Upper lobe of right lung (tissue), 1 donor: ENCODE measurements at regions not wholly inside any gene's neighbourhood (a gene's known extent, or its start where the extent isn't known, plus 50 kb on each side); places are given as distances from the start of the nearest gene placed in this dataset.

Experiments used
- ATAC-seq: fragments of 200-7000 bp; cut with Tn5 transposase; one replicate; pipeline ENCODE4 v1.9.1; 2020; ENCODE audit warnings: mild to moderate bottlenecking, moderate library complexity
- DNase-seq: peaks from one replicate; pipeline ENCODE4 v3.0.0-alpha.2; 2020
- H3K27ac ChIP-seq: fragments of 200-600 bp; one replicate; pipeline ENCODE4 v1.8.0; 2022
- H3K27me3 ChIP-seq: fragments of 200-600 bp; one replicate; pipeline ENCODE4 v1.8.0; 2022; ENCODE audit warnings: mild to moderate bottlenecking
- H3K36me3 ChIP-seq: fragments of 200-600 bp; one replicate; pipeline ENCODE4 v1.8.0; 2022
- H3K4me1 ChIP-seq: fragments of 200-600 bp; one replicate; pipeline ENCODE4 v1.8.0; 2022
- H3K4me3 ChIP-seq: fragments of 200-600 bp; one replicate; pipeline ENCODE4 v1.8.0; 2022; ENCODE audit warnings: mild to moderate bottlenecking
- H3K9me3 ChIP-seq: fragments of 200-600 bp; one replicate; pipeline ENCODE4 v1.8.0; 2022
- intact Hi-C: fragments of 100-400 bp; cut with DNase I; formaldehyde crosslinking; loops from one replicate; pipeline ENCODE4 v1.11.0; 2022
- TF ChIP-seq, protein P1 (sequence below): fragments of 200-600 bp; IDR thresholded peaks from one replicate; pipeline ENCODE4 v1.8.0; 2022; ENCODE audit warnings: antibody characterized with exemption
- donor health status: DM: no; HTN: yes; CAD: no; lungs with severe emphysema.

- Histone ChIP-seq H3K36me3 (no peaks in the 10 kb centered on the region), H3K27ac (no peak overlapping the region), H3K4me3 (no peak overlapping the region), H3K4me1 (peaks cover 11% of the 10 kb centered on the region), H3K27me3 (no peaks in the 10 kb centered on the region), H3K9me3 (no peaks in the 10 kb centered on the region)
- DNase-seq, result no peak
- ATAC-seq, result no peak
- TF ChIP-seq, protein P1, sequence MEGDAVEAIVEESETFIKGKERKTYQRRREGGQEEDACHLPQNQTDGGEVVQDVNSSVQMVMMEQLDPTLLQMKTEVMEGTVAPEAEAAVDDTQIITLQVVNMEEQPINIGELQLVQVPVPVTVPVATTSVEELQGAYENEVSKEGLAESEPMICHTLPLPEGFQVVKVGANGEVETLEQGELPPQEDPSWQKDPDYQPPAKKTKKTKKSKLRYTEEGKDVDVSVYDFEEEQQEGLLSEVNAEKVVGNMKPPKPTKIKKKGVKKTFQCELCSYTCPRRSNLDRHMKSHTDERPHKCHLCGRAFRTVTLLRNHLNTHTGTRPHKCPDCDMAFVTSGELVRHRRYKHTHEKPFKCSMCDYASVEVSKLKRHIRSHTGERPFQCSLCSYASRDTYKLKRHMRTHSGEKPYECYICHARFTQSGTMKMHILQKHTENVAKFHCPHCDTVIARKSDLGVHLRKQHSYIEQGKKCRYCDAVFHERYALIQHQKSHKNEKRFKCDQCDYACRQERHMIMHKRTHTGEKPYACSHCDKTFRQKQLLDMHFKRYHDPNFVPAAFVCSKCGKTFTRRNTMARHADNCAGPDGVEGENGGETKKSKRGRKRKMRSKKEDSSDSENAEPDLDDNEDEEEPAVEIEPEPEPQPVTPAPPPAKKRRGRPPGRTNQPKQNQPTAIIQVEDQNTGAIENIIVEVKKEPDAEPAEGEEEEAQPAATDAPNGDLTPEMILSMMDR, result no peak
- intact Hi-C loops, result no loop called here
These were observed 74.1 kb downstream of the PLEKHG1 start for GRCh38 chr6:150673720-150674346.

DNA sequence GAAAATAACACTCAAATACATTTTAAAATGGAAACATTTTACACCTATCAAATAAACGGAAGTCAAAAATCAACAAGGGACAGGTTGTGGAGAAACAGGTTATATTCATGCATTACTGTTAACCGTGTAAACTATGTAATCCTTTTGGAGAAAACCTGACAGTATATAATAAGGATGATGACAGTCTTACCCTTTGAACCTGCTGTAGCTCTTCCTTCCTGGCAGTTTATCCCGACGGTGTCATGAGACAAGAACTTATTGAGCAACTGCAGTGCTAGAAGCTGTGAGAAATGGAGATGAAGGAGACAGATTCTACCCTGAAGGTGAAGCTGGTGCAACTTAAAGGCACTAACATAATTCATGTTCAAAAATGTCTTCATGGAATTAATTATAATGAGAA lies 76.7 kb downstream of the PLEKHG1 start:
- H3K4me3 ChIP-seq, result no peak overlapping the region
- TF ChIP-seq, protein P1, result no peak
- no peaks in the 10 kb centered on the region for H3K36me3 ChIP-seq
- intact Hi-C loops, result no loop called here
- ATAC-seq, result no peak
- DNase-seq, result no peak
- H3K27ac ChIP-seq, result no peak overlapping the region
- H3K4me1 ChIP-seq, result peaks cover 5% of the 10 kb centered on the region
- H3K9me3 ChIP-seq, result no peaks in the 10 kb centered on the region
- H3K27me3 ChIP-seq, result no peaks in the 10 kb centered on the region

DNA sequence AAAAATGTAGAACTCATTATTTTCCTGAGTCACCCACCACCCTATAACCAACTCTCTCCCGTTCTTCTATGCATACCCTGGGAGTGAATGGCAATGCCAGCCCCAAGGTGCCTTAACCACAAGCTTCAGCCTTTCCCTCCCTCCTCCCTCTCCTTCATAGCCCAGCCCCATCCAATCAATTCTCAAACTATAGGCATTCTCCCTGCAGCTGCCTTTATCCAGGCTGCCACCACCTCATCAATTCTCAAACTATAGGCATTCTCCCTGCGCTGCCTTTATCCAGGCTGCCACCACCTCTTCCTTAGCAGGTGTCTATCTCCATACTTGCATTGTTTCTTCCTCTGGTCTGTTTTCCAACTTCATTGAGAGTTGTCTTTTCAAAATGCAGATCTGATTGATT lies 77.1 kb downstream of the PLEKHG1 start:
- Histone ChIP-seq H3K27ac (no peak overlapping the region), H3K27me3 (no peaks in the 10 kb centered on the region), H3K36me3 (no peaks in the 10 kb centered on the region), H3K9me3 (no peaks in the 10 kb centered on the region), H3K4me3 (no peak overlapping the region), H3K4me1 (peaks cover 5% of the 10 kb centered on the region)
- ATAC-seq (no peak), DNase-seq (no peak)
- TF ChIP-seq, protein P1, result no peak
- intact Hi-C loops, result no loop called here

DNA sequence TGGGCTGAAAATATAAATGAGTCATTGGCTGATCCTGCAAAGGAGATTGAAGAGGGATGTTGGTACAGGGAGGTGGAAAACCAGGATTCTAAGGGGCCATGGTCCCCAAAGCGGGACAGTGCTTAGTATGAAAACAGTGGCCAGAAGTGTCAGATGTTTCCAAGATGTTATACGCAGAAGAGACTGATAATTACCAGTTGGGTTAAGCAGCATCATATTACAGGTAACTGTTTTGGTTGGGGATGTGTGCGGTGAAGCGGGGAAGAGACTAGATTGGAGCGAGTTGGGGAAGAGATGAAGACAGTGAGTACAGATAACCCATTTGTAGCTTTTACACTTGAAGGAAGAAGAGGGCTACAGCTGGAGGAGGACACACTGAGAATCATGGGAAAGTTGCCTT lies 80.8 kb downstream of the PLEKHG1 start:
- no peak for ATAC-seq
- Histone ChIP-seq H3K4me1 (peaks cover 2% of the 10 kb centered on the region), H3K4me3 (no peak overlapping the region), H3K27ac (no peak overlapping the region), H3K36me3 (no peaks in the 10 kb centered on the region), H3K9me3 (no peaks in the 10 kb centered on the region), H3K27me3 (no peaks in the 10 kb centered on the region)
- intact Hi-C loops, result no loop called here
- no peak for DNase-seq
- TF ChIP-seq, protein P1, result no peak

DNA sequence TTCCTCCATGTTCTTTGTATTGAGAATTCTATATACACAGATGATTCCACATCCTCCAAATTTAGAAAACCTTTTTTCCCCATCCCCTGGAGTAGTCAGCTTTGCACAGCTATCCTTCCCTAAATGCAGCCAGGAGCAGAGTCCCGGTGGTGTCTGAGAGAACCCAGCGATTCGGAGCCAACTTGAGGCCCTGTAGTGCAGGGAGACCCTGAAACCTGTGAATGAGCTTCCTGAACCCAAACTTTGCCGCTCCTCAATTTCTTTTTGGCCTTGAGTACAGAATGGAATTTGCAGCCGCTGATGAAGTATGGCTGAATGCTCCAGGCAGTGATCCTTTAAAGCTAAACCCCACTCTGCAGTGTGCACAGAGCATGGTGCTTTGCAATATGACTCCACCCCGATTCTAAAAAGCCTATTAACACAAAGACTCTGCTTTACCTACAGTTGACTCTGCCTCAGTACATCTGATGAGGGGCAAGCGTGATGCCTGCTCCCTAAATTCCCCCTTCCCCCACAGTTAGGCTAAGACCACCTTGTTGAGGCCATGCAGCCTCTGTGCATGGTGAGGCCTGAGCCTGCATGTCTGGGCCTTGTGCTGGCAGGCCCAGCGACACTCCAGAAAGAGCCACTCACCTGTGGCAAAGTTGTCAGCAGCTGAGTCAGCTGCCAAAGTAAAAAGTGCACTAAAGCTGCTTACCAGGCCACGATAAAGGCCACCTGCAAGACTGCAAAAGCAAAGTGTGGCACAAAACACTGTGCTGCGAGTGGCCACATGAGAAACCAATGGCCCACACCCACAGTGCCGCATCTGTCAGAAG lies 82.1 kb downstream of the PLEKHG1 start:
- Histone ChIP-seq H3K27me3 (no peaks in the 10 kb centered on the region), H3K27ac (peak overlapping the region; percentile 60), H3K36me3 (no peaks in the 10 kb centered on the region), H3K4me3 (no peak overlapping the region), H3K9me3 (no peaks in the 10 kb centered on the region), H3K4me1 (peaks cover 4% of the 10 kb centered on the region)
- TF ChIP-seq, protein P1, result no peak
- intact Hi-C loops, result no loop called here
- DNase-seq (no peak), ATAC-seq (no peak)
